ENCODE measurements at regions not wholly inside any gene's neighbourhood (a gene's known extent, or its start where the extent isn't known, plus 50 kb on each side); places are given as distances from the start of the nearest gene placed in this dataset.

- no peak for DNase-seq (ENCODE audit: low read depth, low spot score)
- in situ Hi-C loops (cut with HindIII; ENCODE audit: low sequenced_read_pairs): no loop called here
Observed at GRCh38 chr3:110066206-110066605, 728.9 kb upstream of the DPPA4 start.

DNA sequence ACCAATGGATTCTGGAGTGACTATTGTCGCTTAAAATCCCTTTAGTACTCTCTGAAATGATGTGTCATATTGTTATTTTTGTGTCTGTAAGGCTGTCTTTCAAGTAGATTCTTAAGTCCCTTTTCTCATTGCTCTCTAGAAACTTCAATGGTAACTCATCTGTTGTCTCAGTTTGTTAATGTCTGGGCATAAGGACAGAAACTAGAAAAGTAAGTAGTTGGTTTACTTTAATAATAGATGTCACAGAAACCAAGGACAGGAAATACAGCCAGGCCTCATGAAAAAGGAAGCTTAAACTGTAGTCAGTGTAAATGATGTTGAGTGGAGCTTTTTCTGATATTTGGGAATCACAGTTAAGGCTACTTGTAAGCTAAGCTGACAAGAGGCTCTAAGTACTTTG, 730.2 kb upstream of the DPPA4 start:
- DNase-seq (ENCODE audit: low read depth, low spot score): peak; percentile 6
- no peak for TF ChIP-seq CTCF (IDR thresholded peaks at IDR 0.05; ENCODE audit: low read depth, low read length)
- in situ Hi-C loops (cut with HindIII; ENCODE audit: low sequenced_read_pairs): no loop called here
- H3K4me3 ChIP-seq (ENCODE audit: low read depth, low read length): no peak overlapping the region

More at GRCh38 chr3:110066206-110066605, 728.9 kb upstream of the DPPA4 start:
- TF ChIP-seq CTCF (IDR thresholded peaks at IDR 0.05; ENCODE audit: low read depth, low read length): no peak
- no peak overlapping the region for H3K4me3 ChIP-seq (ENCODE audit: low read depth, low read length)

DNA sequence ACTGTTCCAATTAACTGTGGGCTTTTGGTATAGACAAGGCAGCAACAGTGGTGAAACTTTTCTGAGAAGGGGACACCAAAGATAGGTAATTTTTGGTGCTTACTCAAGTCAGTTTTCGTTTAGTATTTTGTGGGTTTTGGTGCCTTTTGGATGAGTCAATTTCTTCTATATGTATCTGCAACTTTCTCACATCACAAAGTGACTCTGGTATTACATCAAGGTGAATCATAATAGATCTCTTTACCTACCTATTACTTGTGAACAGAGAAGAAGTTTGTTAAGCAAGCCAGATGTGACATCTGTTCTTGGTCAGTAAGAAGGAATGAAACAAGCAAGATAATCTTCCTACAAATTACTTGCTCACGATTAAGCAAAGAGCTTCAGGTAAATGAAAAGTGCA, 732.4 kb upstream of the DPPA4 start:
- no peak for TF ChIP-seq CTCF (IDR thresholded peaks at IDR 0.05; ENCODE audit: low read depth, low read length)
- DNase-seq (ENCODE audit: low read depth, low spot score): no peak
- in situ Hi-C loops (cut with HindIII; ENCODE audit: low sequenced_read_pairs): no loop called here
- H3K4me3 ChIP-seq (ENCODE audit: low read depth, low read length): no peak overlapping the region

DNA sequence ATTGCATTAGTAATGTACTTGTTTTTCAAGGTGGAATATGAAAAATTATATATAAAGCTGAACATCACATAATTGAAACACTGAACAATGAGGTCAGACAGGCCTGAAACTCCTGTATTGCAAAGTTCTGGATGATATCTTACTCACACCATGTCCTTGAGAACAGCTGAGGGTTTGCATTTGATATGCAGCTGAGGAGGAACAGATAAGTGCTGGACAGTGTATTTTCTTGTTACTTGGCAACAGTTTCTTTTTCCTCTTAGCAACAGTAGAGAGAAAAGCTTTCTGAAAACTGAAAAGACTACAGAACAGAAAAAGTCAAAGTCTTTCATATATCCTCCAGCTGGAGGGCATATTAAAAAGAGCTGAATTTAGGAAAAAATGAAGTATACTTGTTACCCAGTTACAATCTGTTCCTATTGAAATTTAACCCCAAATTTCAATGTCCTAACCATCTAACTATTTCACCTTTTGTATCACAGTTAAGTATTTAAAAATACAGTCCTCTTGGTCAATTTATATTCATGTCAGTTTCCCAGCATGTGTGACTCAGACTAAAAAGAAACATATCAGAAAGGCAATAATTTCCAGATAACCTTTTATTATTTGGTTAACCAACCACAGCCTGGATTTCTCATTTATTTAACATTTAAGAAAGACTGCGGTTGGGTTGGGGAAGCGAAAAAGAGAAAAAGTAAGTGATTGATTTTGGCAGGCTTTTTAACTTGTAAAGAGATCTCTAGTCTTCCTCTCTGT, 733.0 kb upstream of the DPPA4 start:
- DNase-seq (ENCODE audit: low read depth, low spot score): peak; percentile 80
- no peak for TF ChIP-seq CTCF (IDR thresholded peaks at IDR 0.05; ENCODE audit: low read depth, low read length)
- in situ Hi-C loops (cut with HindIII; ENCODE audit: low sequenced_read_pairs): no loop called here

DNA sequence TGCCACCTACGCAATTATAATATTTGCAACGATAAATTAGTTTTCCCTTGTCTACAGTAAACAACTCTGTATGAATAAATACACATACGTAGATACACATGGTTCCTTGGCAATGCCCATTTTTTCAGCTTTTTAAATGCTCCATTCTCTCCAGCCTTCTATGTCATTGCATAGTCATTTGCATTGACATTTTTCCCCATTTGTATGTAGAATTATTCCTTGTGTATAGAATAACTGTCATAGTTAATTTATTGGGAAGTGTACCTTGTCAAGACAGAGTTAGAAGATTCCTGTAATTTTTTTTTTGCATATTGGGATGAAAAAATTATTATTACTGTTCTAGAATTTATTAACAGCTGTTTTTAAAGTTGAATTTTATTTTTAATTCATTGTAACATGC, 736.7 kb upstream of the DPPA4 start:
- in situ Hi-C loops (cut with HindIII; ENCODE audit: low sequenced_read_pairs): no loop called here
- no peak for DNase-seq (ENCODE audit: low read depth, low spot score)
- no peak overlapping the region for H3K4me3 ChIP-seq (ENCODE audit: low read depth, low read length)
- TF ChIP-seq CTCF (IDR thresholded peaks at IDR 0.05; ENCODE audit: low read depth, low read length): no peak

More for the DNA sequence above, 733.0 kb upstream of the DPPA4 start:
- H3K4me3 ChIP-seq (ENCODE audit: low read depth, low read length): no peak overlapping the region

DNA sequence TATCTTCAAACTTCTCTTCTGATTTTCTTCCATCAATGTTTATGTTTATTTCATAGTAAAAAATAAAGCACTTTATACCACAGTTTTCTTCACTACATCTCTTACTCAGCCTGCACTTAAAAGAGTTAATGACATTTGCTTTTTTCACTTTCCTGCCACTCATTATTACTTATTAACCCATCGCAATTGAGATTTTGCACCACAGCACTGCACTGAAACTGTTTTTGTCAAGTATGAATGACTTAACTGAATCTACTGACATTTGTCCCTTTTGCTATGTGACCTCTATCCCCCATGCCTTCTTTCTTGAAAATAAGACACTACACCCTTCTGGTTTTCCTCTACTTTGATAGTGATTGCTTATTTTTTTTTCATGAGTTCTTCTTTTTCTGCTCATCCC, 739.7 kb upstream of the DPPA4 start:
- no peak overlapping the region for H3K4me3 ChIP-seq (ENCODE audit: low read depth, low read length)
- no peak for TF ChIP-seq CTCF (IDR thresholded peaks at IDR 0.05; ENCODE audit: low read depth, low read length)
- in situ Hi-C loops (cut with HindIII; ENCODE audit: low sequenced_read_pairs): no loop called here
- no peak for DNase-seq (ENCODE audit: low read depth, low spot score)
